ENCODE measurements at regions not wholly inside any gene's neighbourhood (a gene's known extent, or its start where the extent isn't known, plus 50 kb on each side); places are given as distances from the start of the nearest gene placed in this dataset.

- TF ChIP-seq POLR2A (IDR thresholded peaks at IDR 0.05): no peak
- TF ChIP-seq POLR2AphosphoS5 (IDR thresholded peaks at IDR 0.05): no peak
- TF ChIP-seq CTCF (IDR thresholded peaks at IDR 0.05): no peak
- TF ChIP-seq EP300 (IDR thresholded peaks at IDR 0.05; ENCODE audit: low read depth): no peak
These were observed 207.9 kb upstream of the CD180 start for GRCh38 chr5:67404256-67405100.
